HG02588 (cell line): ENCODE measurements at regions not wholly inside any gene's neighbourhood (a gene's known extent, or its start where the extent isn't known, plus 50 kb on each side); places are given as distances from the start of the nearest gene placed in this dataset.
A peak's percentile ranks its signal among the peaks of the same experiment; 100 is the strongest.
"Not testable (repeated sequence)": the region's sequence is repeated elsewhere in the genome, so short reads cannot be mapped to it uniquely, and the experiment has no call there.

ENCODE experiments used
- ATAC-seq: cut with Tn5 transposase; IDR thresholded peaks from one replicate; pipeline ENCODE4 v1.9.1; 2021; ENCODE audit warnings: mild to moderate bottlenecking, moderate library complexity; ENCODE audit not compliant: unreplicated experiment

GRCh38 chr4:93888308-93888707 lies 59.8 kb downstream of the ATOH1 start:
- ATAC-seq: no peak

GRCh38 chr4:93888768-93889167 lies 60.2 kb downstream of the ATOH1 start:
- no peak for ATAC-seq

GRCh38 chr4:93891244-93891643 lies 62.7 kb downstream of the ATOH1 start:
- no peak for ATAC-seq

- ATAC-seq: no peak
Observed at GRCh38 chr4:93894995-93895394, 66.4 kb downstream of the ATOH1 start.

GRCh38 chr4:93896516-93896915 lies 68.0 kb downstream of the ATOH1 start:
- no peak for ATAC-seq

GRCh38 chr4:93897559-93897958 lies 69.0 kb downstream of the ATOH1 start:
- no peak for ATAC-seq

- ATAC-seq: no peak
Observed at GRCh38 chr4:93908778-93909177, 80.2 kb downstream of the ATOH1 start.

- no peak for ATAC-seq
Observed at GRCh38 chr4:93911671-93912070, 83.1 kb downstream of the ATOH1 start.

- ATAC-seq: no peak
Observed at GRCh38 chr4:93912146-93912545, 83.6 kb downstream of the ATOH1 start.

- ATAC-seq: no peak
Observed at GRCh38 chr4:93918856-93919255, 90.3 kb downstream of the ATOH1 start.

GRCh38 chr4:93923570-93923969 lies 95.0 kb downstream of the ATOH1 start:
- ATAC-seq: not testable (repeated sequence)

GRCh38 chr4:93947286-93947685 lies 118.7 kb downstream of the ATOH1 start:
- no peak for ATAC-seq

- ATAC-seq: not testable (repeated sequence)
Observed at GRCh38 chr4:93950239-93950638, 121.7 kb downstream of the ATOH1 start.

GRCh38 chr4:93957186-93957585 lies 128.6 kb downstream of the ATOH1 start:
- ATAC-seq: no peak

- no peak for ATAC-seq
Observed at GRCh38 chr4:93960450-93960849, 131.9 kb downstream of the ATOH1 start.

- no peak for ATAC-seq
Observed at GRCh38 chr4:93960916-93961315, 132.4 kb downstream of the ATOH1 start.

- ATAC-seq: no peak
Observed at GRCh38 chr4:93981594-93981993, 153.0 kb downstream of the ATOH1 start.

- ATAC-seq: no peak
Observed at GRCh38 chr4:93982255-93982654, 153.7 kb downstream of the ATOH1 start.

- ATAC-seq: peak; percentile 99
Observed at GRCh38 chr4:93983140-93983539, 154.6 kb downstream of the ATOH1 start.

GRCh38 chr4:93994175-93994994 lies 165.8 kb downstream of the ATOH1 start:
- ATAC-seq: no peak

GRCh38 chr4:93996895-93997294 lies 168.3 kb downstream of the ATOH1 start:
- no peak for ATAC-seq

GRCh38 chr4:94000559-94000958 lies 172.0 kb downstream of the ATOH1 start:
- no peak for ATAC-seq

- ATAC-seq: no peak
Observed at GRCh38 chr4:94006932-94007331, 178.4 kb downstream of the ATOH1 start.
